Head of caudate nucleus (tissue), 42 donors: ENCODE measurements at regions not wholly inside any gene's neighbourhood (a gene's known extent, or its start where the extent isn't known, plus 50 kb on each side); places are given as distances from the start of the nearest gene placed in this dataset.

Source experiments
- DNase-seq, 42 donors: peaks; one replicate each; pipeline versions ENCODE4 v3.0.0 to v3.0.0-alpha.2; 2020 to 2021; ENCODE audit warnings: mixed read lengths in 7 of 42
- intact Hi-C: fragments of 100-400 bp; cut with DNase I; formaldehyde crosslinking; loops from one replicate; pipeline ENCODE4 v1.15.0; 2022

DNA sequence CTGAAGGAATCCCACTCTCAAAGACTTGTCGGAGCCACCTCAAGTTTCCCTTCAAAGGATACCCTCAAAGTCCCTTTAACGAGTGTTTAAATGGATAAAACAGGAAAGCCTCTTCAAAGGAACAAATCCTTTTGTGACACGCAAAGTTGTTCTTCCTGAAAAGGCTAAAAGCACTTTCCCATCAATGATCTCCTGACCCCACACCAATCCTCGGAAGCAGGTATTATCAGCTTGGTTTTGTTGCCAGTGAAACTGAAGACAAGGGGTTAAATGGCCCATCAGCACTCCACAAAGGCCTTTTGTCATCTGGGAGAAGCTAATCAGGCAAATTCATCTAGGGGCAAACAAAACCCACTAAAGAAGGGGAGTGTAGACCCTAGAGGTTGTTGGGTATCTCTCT, 418.0 kb upstream of the ID2 start:
- no peak for DNase-seq
- intact Hi-C loops: no loop called here

DNA sequence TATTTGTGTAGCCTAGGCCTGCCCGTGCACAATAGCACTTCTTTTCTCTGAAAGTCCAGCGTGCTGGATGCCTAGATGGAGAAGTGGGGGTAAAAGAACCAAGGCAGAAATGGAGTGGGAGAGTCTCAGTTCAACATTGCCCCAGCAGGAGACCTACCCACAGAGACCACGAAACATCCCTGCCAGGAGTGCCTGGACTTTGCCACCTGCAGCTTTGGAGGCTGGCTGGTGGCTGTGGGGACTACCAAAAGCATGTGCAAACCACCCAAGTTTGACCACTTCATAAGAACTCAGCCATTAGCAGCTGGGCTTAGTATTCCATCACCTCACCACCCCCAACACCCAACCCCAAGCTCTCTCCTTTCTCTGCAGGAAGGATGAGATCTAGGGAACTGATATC, 416.9 kb upstream of the ID2 start:
- intact Hi-C loops: no loop called here
- no peak for DNase-seq

GRCh38 chr2:8265476-8266226, 416.2 kb upstream of the ID2 start:
- intact Hi-C loops: no loop called here
- no peak for DNase-seq

- intact Hi-C loops: no loop called here
Measured at GRCh38 chr2:8266563-8266962, 415.3 kb upstream of the ID2 start.

GRCh38 chr2:8267048-8267447, 414.8 kb upstream of the ID2 start:
- intact Hi-C loops: no loop called here
- DNase-seq: no peak

More at GRCh38 chr2:8266563-8266962, 415.3 kb upstream of the ID2 start:
- no peak for DNase-seq

GRCh38 chr2:8267721-8268120, 414.1 kb upstream of the ID2 start:
- intact Hi-C loops: no loop called here
- DNase-seq: no peak

- peak in 8 of 42 donors; percentile 32 to 73 (median 48) for DNase-seq
- intact Hi-C loops: no loop called here
Measured at GRCh38 chr2:8268172-8268783, 413.6 kb upstream of the ID2 start.

- DNase-seq: no peak
- intact Hi-C loops: no loop called here
Measured at GRCh38 chr2:8270699-8271098, 411.2 kb upstream of the ID2 start.

DNA sequence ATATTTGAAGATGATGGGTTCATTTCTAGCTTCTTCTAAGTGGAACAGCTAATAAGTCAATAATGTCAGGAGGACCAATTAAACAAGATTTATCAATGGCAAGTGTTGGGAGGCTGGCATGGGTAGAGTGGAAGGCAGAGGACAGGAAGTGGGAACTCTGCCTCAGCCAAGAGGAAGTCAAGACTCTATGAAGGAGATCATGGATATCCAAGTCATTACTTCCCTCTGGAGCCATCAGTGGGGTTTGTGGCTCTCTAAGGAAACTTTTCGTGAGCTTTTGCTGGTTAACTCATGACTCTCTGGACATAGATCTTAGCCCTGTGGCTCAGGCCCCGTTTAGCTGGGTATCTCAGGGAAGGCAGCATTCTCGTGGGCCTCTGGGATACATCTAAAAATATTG, 410.4 kb upstream of the ID2 start:
- intact Hi-C loops: no loop called here
- DNase-seq: no peak

DNA sequence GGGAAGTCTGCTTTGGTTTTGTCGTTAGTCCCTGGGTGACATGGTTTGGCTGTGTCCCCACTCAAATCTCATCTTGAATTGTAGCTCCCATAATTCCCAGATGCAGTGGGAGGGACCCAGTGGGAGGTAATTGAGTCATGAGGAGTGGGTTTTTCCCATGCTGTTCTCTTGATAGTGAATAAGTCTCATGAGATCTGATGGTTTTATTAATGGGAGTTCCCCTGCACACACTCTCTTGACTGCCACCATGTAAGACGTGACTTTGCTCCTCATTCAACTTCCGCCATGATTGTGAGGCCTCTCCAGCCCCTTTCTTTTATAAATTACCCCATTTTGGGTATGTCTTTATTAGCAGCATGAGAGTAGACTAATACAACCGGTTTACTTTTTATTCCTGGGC, 405.8 kb upstream of the ID2 start:
- intact Hi-C loops: no loop called here
- DNase-seq: peak in 1 of 42 donors; percentile 31

DNA sequence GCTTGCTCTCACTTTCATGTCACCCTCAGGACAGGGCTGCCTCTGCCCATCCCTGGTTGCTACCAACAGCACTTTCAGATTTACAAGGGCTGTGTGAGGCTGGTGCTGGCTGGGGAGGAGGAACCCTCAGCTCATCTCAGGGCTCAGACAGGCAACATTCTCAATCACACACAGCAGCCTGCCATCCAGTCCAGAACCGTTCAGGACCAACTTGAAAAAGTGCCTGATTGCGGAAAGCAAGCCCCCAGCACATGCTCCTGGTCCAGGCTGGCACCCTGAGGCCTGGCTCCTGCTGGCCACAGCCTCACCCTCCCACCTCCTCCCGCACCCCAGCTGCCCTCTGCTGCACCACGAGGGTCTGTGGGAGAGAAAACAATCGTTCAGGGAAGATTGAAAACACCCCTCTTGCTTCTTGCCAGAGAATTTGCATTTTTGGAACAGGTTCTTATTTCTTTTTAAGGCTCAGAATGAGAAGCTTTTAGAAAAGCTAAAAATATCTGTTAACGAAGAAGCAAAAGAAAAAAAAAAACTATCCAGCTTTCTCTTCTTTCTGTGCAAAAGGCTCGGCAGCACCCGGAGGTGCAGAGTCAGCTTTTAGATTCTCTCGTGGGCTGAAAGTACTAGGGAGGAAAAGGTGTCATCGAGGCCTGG, 403.8 kb upstream of the ID2 start:
- DNase-seq: peak in 27 of 42 donors; percentile 12 to 76 (median 48)
- intact Hi-C loops: no loop called here

DNA sequence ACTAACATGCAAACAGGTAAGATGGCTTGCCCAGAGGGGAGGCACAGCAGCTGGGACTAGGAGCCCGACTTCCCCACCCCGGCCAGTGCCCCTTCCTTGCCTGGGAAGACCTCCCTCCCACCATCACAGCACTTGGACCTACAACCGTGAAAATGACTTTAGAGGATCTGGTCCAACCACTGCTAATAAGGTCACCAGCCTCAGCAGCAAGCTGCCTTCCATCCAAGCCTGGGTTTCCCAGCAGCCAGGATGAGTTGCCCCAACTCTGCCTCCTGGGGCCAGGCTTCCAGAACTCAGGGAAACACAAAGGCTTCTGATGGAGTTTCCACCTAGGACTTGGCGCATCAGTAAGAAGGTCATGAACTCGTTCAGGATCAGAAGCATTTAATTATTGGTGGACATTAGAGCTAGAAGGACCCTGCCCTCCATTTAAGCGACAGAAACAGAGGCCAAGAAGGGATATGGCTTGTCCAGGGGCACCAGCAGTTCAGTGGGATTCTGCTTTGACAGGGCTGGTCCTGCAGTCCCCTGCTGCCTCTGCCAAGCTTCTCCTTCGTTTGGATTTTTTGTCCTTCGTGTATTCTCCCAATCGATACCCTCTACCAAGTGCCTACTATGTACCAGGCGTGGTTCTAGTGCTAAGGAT, 403.0 kb upstream of the ID2 start:
- intact Hi-C loops: no loop called here
- DNase-seq: peak in 10 of 42 donors; percentile 26 to 69 (median 37)

DNA sequence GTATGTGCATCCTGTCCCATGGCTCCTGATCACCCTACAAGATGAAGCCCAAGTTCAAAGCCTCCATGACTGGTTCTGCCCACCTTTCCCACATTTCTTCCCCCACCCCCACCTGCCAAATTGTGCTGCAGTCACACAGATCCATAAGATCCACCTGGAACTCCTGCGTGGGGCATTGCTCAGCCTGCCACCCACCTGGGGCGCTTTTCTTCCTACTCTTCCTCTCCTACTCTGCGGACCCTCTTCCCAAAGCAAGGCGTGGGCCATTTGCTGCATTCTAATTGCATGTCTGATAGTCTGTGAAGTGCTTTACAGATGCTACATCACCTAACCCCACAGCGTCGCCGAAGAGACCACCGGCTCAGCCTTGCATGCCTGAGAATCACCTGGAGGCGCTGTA, 402.4 kb upstream of the ID2 start:
- no peak for DNase-seq

DNA sequence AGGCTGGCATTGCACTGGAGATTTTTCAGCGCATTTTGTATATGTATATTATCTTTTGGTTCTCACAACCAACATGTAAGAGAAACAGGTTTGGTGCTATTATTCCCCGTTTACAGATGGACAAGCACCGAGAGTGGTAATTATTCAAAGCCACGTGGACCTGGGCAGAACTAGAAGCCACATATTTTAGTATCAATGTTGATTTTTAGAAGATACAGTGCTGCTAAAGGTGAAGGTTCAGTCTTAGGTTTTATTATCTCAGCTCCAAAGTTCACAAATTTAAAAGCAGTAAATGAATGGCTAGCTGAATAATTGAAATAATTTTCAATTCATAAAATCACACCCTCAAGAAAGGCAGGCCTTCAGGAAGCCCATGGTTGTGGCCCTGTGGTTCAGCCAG, 400.6 kb upstream of the ID2 start:
- DNase-seq: no peak

More for the DNA sequence above, 402.4 kb upstream of the ID2 start:
- intact Hi-C loops: no loop called here

GRCh38 chr2:8281950-8282857, 399.7 kb upstream of the ID2 start:
- no peak for DNase-seq
- intact Hi-C loops: no loop called here

More for the DNA sequence above, 400.6 kb upstream of the ID2 start:
- intact Hi-C loops: no loop called here

- no peak for DNase-seq
- intact Hi-C loops: no loop called here
Measured at GRCh38 chr2:8282858-8283252, 399.0 kb upstream of the ID2 start.

GRCh38 chr2:8285081-8285480, 396.8 kb upstream of the ID2 start:
- DNase-seq: no peak
- intact Hi-C loops: no loop called here

- intact Hi-C loops: no loop called here
- no peak for DNase-seq
Measured at GRCh38 chr2:8285898-8286297, 396.0 kb upstream of the ID2 start.

DNA sequence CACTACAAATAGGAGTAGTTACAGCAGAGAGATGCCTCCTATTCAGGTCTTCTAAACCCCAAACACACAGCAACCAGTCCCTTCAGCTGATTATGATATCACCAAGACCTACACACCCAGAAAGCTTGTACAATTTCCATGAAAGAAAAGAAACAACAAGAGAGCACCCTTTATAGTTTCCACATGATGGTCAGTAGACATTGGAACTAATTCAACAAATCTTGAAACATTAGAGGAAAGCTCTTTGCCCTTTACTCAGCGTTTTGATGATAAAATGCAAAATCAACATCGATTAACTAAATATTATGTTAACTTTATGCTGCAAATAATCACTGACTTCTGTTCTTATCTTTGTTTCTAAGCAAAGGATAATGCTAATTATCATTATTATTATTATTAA, 393.6 kb upstream of the ID2 start:
- DNase-seq: no peak
- intact Hi-C loops: no loop called here
